GDM1 (cell line): ENCODE measurements at regions not wholly inside any gene's neighbourhood (a gene's known extent, or its start where the extent isn't known, plus 50 kb on each side); places are given as distances from the start of the nearest gene placed in this dataset.

ENCODE experiments used
- DNase-seq: peaks from one replicate; lab custom pipeline; 2025; lab: John Stamatoyannopoulos, UW

DNA sequence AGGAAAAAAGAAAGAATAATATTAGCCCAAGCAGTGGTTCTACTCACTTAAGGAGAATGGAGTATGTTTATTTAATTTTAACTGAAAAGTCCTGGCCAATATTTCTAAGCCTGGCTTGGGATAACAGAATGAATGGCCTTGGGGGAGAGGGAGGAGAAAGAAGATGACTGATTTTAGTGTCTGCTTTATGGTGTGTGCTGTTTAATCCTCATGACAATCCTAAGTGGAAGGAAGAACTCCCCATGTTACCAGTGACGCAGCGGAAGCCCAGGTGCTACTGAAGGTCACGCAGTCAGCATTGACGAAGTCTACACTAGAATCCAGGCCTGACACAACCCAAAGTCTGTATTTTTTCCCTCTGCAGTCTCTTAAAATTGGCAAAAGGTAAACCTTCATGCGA, 50.5 kb downstream of the PALM2AKAP2 start:
- no peak for DNase-seq

DNA sequence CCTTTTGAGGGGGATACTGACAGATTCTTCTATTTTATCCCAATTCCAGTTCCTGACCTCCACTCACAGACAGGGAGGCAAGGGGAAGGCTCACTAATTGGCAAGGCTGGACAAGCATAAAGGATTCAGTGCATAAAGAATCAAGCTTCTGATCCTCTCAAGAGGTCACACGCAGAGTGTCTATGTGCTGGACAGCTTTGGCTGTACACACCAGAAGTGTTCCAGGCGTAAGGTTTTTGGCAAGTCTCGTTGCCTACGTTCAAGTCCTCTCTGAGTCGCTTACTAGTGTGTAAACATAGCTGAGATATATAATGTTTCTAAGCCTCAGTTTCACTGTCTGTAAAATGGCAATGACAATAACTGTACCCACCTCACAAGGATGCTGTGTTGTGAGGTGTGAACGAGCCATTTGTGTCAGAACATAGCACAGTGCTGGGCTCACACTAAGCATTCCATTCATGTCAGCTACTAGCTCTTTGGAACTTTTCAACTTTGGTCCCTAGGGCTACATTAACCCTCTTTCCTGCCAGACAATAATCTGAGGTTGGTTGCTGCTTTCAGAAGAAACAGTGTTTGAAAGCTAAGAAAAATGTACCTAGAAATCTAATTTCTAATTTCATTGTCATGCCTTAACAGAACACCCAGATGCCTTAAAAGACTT, 52.1 kb downstream of the PALM2AKAP2 start:
- DNase-seq: no peak

DNA sequence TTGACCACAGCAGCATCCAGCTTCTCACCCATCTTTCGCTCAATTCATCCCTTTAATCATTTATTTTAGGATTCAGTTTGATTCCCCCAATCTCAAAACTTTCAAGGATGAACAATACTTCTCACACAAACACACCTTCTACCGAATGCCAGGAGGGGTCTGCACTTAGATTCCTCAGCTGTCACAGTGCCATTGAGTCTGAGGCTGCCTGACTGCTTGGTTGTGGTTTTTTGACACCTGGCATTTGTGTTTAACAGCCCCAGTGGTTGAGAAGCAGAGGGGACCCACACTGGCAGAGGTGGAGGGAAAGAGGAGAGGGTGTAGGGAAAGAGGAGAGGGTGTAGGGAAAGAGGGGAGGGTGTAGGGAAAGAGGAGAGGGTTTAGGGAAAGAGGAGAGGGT, 54.9 kb downstream of the PALM2AKAP2 start:
- no peak for DNase-seq

DNA sequence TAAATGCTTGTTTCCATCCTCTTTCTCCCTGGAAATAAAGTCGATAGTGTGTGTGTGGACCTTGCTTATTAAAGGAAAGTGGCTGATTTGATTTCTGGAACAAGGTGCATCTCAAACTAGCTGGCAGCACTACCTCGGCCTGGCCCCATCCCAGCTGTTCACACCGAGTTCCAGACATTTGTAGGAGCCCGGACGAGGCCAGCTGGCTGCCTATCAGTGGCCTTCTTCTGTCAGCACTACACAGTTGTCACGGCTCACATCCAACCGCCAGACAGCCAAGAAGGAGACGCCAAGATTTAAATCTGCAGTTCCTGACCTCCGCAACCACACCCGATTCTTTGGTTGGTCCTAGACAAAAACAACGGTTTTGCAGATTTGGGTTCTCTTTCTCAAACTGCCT, 63.6 kb downstream of the PALM2AKAP2 start:
- DNase-seq: no peak

DNA sequence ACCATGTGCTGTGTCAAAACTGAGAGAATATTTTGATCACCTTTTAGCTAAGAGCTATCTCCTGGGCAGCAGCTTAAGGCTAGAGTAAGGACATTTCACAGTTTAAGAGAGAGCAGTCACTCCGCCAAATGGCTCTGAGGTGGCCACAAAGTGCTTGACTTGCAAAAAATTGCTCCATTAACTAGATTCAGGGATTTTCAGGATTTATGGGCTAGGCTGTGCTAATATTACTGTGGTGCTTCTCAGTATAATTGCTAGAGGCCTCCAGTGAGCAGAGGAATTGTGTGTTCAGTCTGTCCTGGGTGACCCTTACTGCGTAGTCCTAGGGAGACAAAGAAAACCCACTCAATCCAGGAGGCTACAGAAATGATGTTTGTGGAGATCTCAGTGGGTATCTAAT, 65.2 kb downstream of the PALM2AKAP2 start:
- no peak for DNase-seq

DNA sequence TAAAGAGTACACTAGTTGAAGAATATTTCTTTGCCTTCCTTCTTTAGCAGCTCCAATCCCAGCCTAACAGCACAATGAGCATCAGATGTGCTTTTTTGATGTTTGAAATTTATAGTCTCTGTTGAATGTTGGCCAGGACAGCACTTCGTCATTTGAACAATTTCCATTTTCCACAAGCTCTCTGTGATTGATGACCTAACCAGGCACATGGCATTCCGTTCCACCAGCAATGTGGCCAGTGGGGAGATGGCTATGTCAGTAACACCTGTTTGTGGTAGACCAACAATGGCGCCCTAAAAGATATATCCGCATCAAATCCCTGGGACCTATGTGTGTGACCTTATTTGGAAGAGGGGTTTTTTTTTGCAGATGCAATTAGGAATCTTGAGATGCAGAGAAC, 66.8 kb downstream of the PALM2AKAP2 start:
- no peak for DNase-seq

DNA sequence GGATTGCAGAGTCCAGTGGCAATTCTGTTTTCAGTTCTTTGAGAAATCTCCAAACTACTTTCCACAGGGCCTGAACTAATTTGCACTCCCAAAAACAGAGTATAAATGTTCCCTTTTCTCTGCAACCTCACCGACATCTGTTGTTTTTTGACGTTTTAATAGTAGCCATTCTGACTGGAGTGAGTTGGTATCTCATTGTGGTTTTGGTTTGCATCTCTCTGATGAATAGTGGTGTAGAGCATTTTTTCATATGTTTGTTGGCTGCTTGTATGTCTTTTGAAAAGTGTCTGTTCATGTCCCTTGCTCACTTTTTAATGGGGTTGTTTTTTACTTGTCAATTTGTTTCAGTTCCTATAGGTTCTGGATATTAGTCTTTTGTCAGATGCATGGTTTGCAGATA, 72.6 kb downstream of the PALM2AKAP2 start:
- no peak for DNase-seq

DNA sequence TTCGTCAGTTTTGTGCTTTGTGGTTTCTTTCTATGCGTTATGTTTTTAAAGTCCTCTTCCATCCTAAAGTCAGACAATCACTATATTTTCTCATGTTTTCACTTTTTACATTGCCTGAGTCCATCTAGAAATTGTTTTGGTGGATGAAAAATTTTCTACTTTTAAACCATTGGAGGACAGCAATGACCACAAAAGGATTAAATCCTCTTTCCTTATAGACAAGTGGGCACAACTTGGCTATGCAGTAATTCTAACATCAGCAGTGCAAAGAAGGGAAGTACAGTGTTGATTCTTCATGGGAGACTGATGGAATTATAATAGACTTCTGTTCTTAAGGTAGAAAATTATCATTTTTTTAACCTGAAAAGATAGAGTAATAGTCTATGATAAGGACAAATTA, 75.5 kb downstream of the PALM2AKAP2 start:
- DNase-seq: no peak

DNA sequence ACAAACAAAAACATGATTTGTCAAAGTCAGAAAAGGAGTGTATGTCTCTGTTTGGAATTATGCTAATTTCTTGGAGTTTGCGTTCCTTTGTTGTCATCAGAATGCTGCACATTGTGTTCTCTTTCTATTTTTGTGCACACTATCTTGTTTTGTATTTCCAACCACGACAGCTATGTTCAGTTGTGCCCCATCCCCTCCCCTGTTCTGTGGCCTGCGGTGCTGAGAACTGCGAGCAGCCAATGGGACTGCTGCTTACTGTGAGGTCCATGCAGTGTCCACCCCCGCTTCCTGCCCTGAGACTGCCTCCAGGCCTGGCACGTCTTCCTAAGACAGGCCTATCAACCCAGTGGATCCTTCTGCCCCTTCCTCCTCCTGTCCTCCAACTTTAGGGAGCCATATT, 76.8 kb downstream of the PALM2AKAP2 start:
- no peak for DNase-seq

DNA sequence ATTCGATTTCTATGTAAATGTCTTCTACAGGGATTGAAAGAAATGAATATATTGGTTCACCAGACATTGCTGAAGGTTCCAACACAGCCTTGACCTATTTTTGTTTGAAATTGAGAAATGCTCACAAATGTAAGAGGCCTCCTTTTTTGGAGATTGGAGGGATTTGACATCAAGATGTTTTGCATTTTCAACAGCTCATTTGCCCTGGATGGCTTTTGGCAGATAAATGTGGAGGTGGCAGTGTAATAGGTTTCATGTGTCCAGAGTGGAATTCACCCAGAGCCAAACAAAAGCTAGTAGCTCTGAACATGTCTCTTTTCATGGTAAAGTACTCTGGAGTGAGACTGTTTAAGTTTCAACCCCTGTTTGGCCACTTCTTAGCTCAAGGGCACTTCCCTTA, 77.3 kb downstream of the PALM2AKAP2 start:
- no peak for DNase-seq

DNA sequence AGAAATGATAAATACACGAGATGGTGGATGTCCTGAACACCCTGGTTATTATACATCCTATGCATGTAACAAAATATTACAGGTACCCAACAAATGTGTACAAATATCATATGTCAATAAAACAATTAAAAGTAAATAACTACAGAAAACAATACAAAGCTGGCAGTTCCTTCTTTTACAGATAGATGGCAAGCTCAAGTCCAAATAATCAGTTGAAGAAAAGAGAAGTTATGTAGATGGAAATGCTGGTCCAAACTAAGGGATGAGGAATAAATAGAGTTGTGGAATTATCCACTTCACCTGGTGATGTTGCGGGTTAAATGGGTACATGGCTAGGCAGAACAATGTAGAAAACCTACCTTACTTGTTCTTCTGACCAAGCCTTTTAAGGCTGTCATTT, 79.4 kb downstream of the PALM2AKAP2 start:
- DNase-seq: no peak

DNA sequence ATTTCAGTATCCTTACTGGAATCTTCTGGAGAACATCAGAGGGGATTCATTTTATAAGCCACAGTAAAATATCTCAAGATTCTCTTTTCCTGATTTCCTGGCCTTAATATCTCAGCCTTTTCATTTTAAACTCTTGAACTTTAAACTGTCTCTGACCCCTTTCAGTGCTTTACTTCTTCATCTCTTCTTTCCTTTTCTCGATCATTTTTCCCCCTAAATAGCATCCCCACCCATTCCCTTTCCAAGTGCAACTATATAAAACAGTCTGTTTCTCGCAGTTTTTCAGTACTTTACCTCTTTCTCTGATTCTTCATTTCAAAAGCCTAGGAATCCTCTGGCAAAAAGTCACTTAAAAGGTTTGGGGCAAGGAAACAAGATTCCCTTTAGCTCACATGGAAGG, 80.5 kb downstream of the PALM2AKAP2 start:
- no peak for DNase-seq

DNA sequence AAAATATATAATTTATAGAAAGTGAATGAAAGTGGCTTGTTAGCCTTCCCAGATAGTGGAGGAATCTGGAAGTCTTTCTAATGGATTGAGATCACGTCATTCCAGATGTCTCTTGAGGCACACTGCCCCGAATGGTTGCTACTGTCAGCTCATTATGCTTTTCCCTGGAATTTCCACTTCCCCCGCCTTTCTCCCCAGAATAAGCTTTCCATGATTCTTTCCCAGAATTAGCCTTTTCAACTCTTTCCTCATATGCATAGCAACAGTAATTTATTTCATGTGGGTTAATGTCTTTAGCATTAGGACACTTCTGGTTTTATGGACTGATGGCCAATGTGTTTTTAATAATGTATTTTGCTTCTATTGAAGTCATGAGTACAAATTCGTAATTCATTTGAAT, 81.5 kb downstream of the PALM2AKAP2 start:
- no peak for DNase-seq

DNA sequence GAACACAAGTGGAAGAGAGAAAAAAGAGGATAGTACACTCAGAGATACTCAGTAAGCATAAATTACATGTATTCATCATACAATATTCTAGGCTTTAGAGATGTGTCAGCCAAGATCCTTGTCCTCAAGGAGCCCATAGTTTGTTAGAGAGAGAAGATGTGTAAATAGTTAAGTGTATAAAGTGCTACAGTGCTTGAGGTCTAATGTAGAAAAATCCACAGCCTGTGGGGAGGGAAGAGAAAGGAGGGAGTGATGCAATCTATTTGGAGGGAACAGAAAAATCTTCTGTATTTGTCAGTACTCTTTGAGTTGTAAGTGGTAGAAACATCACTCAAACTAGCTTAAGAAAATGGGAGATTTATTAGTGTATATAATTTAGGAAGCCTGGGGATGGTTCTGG, 81.9 kb downstream of the PALM2AKAP2 start:
- DNase-seq: no peak

DNA sequence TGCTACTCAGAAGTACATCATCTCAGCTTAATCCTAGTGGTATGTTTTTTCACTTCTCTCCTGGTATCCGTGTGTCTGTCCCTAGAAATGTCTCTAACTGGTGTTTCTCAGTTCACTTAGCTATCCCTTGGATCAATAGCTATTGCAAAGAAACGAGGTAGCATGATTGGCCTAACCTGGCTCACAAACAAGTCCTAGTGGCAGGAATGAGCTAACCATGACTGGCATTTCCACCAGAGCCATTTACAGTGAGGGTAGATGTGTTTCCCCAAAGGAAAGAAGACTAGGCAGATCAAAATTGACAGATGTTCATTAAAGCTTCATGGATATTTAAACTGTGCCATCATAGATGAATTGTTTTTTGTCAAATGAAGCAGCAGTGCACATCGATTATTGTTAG, 82.5 kb downstream of the PALM2AKAP2 start:
- DNase-seq: no peak

DNA sequence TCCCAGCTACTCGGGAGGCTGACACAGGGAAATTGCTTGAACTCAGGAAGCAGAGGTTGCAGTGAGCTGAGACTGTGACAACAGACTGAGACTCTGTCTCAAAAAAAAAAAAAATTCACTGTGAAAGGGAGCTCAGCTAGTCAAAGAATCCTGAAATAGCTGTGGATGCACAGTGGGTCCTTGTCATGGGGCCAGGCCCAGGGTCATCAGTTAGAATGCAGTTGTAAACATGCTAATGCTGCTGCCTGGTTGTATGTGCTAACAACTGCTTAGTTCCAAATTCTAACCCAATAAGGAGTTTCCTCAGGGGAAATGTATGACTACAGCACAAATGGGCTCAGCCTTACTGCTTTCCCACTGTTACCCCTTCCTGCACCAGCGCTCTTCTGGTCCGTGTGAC, 84.0 kb downstream of the PALM2AKAP2 start:
- DNase-seq: no peak

DNA sequence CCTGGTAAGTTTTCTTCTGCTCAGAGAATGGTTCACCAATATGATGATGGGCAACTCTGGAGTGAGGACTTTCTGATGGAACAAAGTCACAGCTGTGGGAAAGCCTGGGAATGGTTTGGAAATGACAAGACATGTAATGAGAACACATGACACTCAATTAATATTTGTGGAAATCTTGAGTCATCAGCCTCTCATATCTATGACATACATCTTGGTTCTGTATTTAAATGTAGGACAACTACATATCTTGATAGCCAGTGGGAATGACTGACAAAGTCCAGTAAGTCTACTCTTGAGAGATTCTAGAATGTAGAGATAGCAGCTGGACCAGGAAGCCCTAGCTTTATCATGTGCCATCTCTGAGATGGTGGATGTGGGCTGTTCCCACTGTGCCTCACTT, 85.5 kb downstream of the PALM2AKAP2 start:
- no peak for DNase-seq

DNA sequence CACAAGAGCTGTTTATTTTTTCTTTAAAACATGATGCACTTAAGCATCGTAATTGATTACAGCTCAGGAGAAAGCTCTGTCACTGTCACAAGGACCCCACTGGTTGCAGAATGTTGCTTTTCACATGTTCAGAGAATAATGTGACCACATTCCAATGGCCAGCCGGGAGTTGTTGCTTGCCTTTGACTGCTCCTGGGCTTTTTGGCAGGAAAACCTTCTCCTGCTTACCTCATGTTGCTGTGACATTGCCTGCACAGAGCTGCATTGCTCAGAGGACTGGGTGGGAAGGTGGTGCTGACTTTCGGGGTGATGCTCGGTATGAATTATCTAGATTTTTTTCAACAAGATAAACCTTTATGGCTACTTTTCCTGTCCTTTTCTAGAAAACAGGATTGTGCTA, 88.2 kb downstream of the PALM2AKAP2 start:
- no peak for DNase-seq

DNA sequence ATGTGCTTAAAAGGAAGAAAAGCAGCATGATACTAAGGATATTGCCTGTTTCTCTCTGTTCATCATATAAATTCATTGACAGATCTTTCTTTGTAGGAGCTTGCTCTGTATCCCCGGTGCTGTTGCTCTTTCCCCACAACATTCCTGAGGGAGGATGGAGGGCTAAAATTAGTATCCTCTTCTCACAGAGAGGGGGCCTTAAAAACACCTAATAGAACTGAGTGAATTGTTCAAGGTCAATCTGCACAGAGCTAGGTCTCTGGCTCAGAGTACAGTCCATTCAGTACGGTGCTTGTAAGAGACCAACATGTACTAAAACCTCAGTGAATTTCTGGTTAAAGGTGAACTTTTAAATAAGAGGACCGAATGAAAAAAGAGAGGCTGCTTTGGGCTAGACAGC, 88.7 kb downstream of the PALM2AKAP2 start:
- no peak for DNase-seq

DNA sequence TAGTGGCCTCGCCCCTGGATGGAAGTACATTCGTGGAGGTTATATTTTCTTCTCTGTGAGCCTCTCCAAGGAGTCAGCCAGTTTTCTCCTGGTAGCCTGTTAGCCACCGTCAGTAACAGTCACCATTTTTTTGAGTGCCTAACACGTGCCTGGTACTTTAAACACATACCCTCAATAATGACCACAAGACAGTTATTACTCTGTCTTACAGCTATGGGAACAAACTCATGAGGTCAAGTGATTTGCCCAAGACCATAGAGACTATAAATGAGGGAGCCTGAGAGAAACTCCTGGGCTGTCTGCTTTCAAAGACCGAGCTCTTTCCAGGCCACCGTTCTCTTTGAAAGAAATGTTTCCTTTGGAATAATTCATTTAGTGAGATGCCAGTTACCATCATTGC, 90.4 kb downstream of the PALM2AKAP2 start:
- no peak for DNase-seq

DNA sequence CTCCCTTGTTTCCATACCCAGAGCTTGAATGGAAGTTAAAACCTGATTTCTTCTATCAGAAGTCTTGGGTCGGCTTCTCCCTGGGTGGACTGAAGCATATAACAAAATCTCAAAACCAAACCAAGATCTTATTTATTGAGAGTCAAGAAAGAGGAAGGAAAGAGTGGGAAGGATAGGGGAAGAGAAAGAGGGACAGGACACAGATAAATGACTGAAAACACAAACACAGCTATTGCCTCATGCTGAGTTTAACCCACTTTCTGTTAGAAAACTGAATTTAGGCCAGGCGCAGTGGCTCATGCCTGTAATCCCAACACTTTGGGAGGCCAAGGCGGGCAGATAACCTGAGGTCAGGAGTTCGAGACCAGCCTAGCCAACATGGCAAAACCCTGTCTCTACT, 92.9 kb downstream of the PALM2AKAP2 start:
- no peak for DNase-seq

DNA sequence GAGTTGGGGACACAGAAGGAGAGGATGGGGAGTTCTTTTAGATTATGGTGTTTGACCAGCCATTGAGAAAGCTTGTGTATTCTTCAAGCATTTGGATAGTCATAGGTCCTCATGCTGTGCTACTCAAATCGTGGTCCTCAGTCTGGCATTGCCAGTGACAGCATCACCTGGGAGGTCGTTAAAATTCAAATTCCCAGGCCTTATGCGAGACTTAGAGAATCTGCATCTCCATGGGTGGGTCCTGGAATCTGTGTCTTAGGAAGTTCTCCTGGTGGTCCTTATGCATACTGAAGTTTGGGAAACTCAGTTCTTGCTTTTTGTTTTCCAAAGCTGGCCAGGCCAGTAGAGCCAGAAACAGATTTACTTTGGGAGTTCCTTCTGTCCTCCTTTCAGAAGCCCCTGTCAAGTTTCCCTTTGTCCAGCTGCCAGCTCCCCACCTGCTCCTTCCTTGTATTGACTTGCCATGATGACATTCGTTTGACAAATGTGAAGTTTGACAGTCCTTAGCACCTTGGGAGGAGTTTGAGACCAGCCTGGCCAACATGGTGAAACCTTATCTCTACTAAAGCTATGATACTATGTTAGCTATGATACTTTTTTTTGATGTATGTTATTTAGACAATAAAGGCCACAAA, 95.6 kb downstream of the PALM2AKAP2 start:
- no peak for DNase-seq

DNA sequence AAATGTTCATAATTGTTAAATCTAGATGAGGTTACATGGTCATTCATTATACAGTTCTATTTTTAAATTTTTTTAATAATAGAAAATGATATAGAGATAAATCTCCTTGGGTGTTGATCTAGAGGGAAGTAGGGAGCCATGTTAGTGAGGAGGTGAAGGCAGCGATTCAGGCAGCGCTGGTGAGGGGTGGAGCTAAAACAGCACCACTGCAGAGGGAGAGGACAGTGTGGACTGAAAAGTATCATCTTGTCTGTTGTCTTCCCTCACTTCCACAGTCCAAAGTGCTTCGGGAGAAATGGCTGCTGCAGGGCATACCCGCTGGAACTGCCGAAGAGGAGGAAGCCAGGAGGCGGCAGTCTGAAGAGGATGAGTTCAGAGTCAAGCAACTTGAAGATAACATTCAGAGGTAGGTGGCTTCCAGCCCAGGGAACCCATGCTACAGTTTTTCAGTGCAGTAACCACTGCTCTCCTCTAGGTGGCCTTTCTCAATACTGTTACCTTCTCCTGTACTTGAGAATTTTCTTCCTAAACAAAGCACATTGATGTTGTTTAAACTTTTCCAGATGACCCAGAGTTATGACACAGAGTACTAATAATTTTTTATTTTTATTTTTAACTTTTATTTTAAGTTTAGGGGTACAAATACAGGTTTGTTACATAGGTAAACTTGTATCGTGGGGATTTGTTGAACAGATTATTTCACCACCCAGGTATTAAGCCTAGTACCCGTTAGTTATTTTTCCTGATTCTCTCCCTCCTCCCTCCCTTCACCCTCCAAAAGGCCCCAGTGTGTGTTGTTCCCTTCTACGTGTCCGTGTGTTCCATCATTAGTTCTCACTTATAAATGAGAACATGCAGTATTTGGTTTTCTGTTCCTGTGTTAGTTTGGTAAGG, 100.5 kb downstream of the PALM2AKAP2 start:
- DNase-seq: no peak
